NCI-H345 treated with DMSO at 0.1 percent for 48 hours (cell line): ENCODE measurements at regions not wholly inside any gene's neighbourhood (a gene's known extent, or its start where the extent isn't known, plus 50 kb on each side); places are given as distances from the start of the nearest gene placed in this dataset.
"Not testable (repeated sequence)": the region's sequence is repeated elsewhere in the genome, so short reads cannot be mapped to it uniquely, and the experiment has no call there.

Experiments used
- DNase-seq: peaks from one replicate; lab custom pipeline; 2025; ENCODE audit not compliant: unreplicated experiment; lab: John Stamatoyannopoulos, UW

GRCh38 chr7:115654384-115655214 is 376.0 kb downstream of the TFEC start:
- no peak for DNase-seq

GRCh38 chr7:115649429-115649828 is 381.1 kb downstream of the TFEC start:
- no peak for DNase-seq

GRCh38 chr7:115647712-115648111 is 382.9 kb downstream of the TFEC start:
- no peak for DNase-seq

- no peak for DNase-seq
These were observed 388.4 kb downstream of the TFEC start for GRCh38 chr7:115642194-115642593.

- no peak for DNase-seq
These were observed 391.7 kb downstream of the TFEC start for GRCh38 chr7:115638853-115639252.

- DNase-seq, result no peak
These were observed 393.4 kb downstream of the TFEC start for GRCh38 chr7:115637128-115637527.

GRCh38 chr7:115635876-115636275 is 394.7 kb downstream of the TFEC start:
- DNase-seq, result no peak

- DNase-seq, result no peak
These were observed 395.2 kb downstream of the TFEC start for GRCh38 chr7:115635376-115635775.

- DNase-seq, result peak; percentile 42
These were observed 395.9 kb downstream of the TFEC start for GRCh38 chr7:115634633-115635032.

- DNase-seq, result no peak
These were observed 397.9 kb downstream of the TFEC start for GRCh38 chr7:115632636-115633035.

- no peak for DNase-seq
These were observed 398.8 kb downstream of the TFEC start for GRCh38 chr7:115631782-115632181.

GRCh38 chr7:115630049-115630448 is 400.5 kb downstream of the TFEC start:
- no peak for DNase-seq

GRCh38 chr7:115618676-115619075 is 411.9 kb downstream of the TFEC start:
- DNase-seq, result no peak

- DNase-seq, result no peak
These were observed 416.7 kb downstream of the TFEC start for GRCh38 chr7:115613836-115614235.

- no peak for DNase-seq
These were observed 427.1 kb downstream of the TFEC start for GRCh38 chr7:115603416-115603815.

GRCh38 chr7:115600207-115600606 is 430.4 kb downstream of the TFEC start:
- no peak for DNase-seq

GRCh38 chr7:115599184-115599583 is 431.4 kb downstream of the TFEC start:
- DNase-seq, result not testable (repeated sequence)

- DNase-seq, result not testable (repeated sequence)
These were observed 433.3 kb downstream of the TFEC start for GRCh38 chr7:115597220-115597619.

- DNase-seq, result no peak
These were observed 437.5 kb downstream of the TFEC start for GRCh38 chr7:115593111-115593510.

GRCh38 chr7:115585015-115585718 is 445.4 kb downstream of the TFEC start:
- DNase-seq, result no peak

GRCh38 chr7:115582956-115583355 is 447.6 kb downstream of the TFEC start:
- DNase-seq, result no peak

- no peak for DNase-seq
These were observed 452.0 kb downstream of the TFEC start for GRCh38 chr7:115578576-115578975.
